Neural cell (in vitro differentiated cells): ENCODE measurements at regions not wholly inside any gene's neighbourhood (a gene's known extent, or its start where the extent isn't known, plus 50 kb on each side); places are given as distances from the start of the nearest gene placed in this dataset.

Experiments
- H2AFZ ChIP-seq: fragments of 200-600, 300-800 bp; sonication (generic), shearing (Covaris generic); 2 replicates; pipeline ENCODE4 v1.6.0; 2014; ENCODE audit warnings: low read depth, mild to moderate bottlenecking, antibody characterized with exemption, low read length, moderate library complexity
- H3F3A ChIP-seq: fragments of 200-600 bp; shearing (Covaris generic); 2 replicates; pipeline ENCODE4 v1.6.1; 2016; ENCODE audit warnings: mild to moderate bottlenecking, moderate library complexity, mixed read lengths, antibody characterized with exemption, low read length; ENCODE audit not compliant: insufficient read depth, poor library complexity, severe bottlenecking
- H3K27ac ChIP-seq: fragments of 200-600, 300-800 bp; sonication (generic), shearing (Covaris generic); 2 replicates; pipeline ENCODE4 v1.5.1; 2014; ENCODE audit warnings: mild to moderate bottlenecking, low read length, moderate library complexity
- H3K27me3 ChIP-seq: fragments of 300-800, 200-600 bp; sonication (generic), shearing (Covaris generic); 2 replicates; pipeline ENCODE4 v1.6.0; 2014; ENCODE audit warnings: mild to moderate bottlenecking, low read depth, low read length, moderate library complexity; ENCODE audit not compliant: insufficient read depth
- H3K36me3 ChIP-seq: fragments of 300-800, 200-600 bp; sonication (generic), shearing (Covaris generic); 2 replicates; pipeline ENCODE4 v1.5.1; 2014; ENCODE audit warnings: mild to moderate bottlenecking, antibody characterized with exemption, low read length, moderate library complexity; ENCODE audit not compliant: insufficient read depth
- H3K4me2 ChIP-seq: fragments of 300-800, 200-600 bp; sonication (generic), shearing (Covaris generic); 2 replicates; pipeline ENCODE4 v1.6.0; 2014; ENCODE audit warnings: mild to moderate bottlenecking, low read length
- H3K4me3 ChIP-seq: fragments of 300-800, 200-600 bp; sonication (generic), shearing (Covaris generic); 2 replicates; pipeline ENCODE4 v1.5.1; 2014; ENCODE audit warnings: mild to moderate bottlenecking, low read length, moderate library complexity
- H3K79me2 ChIP-seq: fragments of 200-600 bp; shearing (Covaris generic); replicated peaks from 2 replicates; pipeline ENCODE4 v1.6.0; 2014; ENCODE audit warnings: mild to moderate bottlenecking, low read length, moderate library complexity; ENCODE audit not compliant: insufficient read depth
- H3K9ac ChIP-seq: fragments of 300-800, 200-600 bp; sonication (generic), shearing (Covaris generic); 2 replicates; pipeline ENCODE4 v1.6.1; 2016; ENCODE audit warnings: mild to moderate bottlenecking, low read length, mixed read lengths
- H3K9me2 ChIP-seq: fragments of 200-600 bp; shearing (Covaris generic); 2 replicates; pipeline ENCODE4 v1.6.1; 2016; ENCODE audit warnings: mild to moderate bottlenecking, low read length, mixed read lengths; ENCODE audit not compliant: insufficient read depth
- H3K9me3 ChIP-seq: fragments of 200-600, 300-800 bp; sonication (generic), shearing (Covaris generic); 2 replicates; pipeline ENCODE4 v1.6.1; 2016; ENCODE audit warnings: mild to moderate bottlenecking, mixed run types, low read length, moderate library complexity, mixed read lengths
- H4K20me1 ChIP-seq: fragments of 200-600 bp; shearing (Covaris generic); 2 replicates; pipeline ENCODE4 v1.6.1; 2016; ENCODE audit warnings: mild to moderate bottlenecking, mixed run types; ENCODE audit not compliant: insufficient read depth
- EP300 ChIP-seq: fragments of 450-650 bp; conservative IDR thresholded peaks from 2 replicates; pipeline ENCODE4 v1.6.1; 2014; ENCODE audit warnings: antibody characterized with exemption, mild to moderate bottlenecking, moderate library complexity; ENCODE audit not compliant: poor library complexity, severe bottlenecking
- EZH2 ChIP-seq: fragments of 200-600, 300-800 bp; shearing (Covaris generic), sonication (generic); IDR thresholded peaks from 2 replicates; pipeline ENCODE4 v1.6.1; 2014; ENCODE audit warnings: antibody characterized with exemption, low read length, borderline replicate concordance, mild to moderate bottlenecking; ENCODE audit not compliant: insufficient read depth, poor library complexity, severe bottlenecking
- MXI1 ChIP-seq: fragments of 450-650 bp; conservative IDR thresholded peaks from 2 replicates; pipeline ENCODE4 v1.6.1; 2014; ENCODE audit warnings: antibody characterized with exemption, mild to moderate bottlenecking; ENCODE audit not compliant: poor library complexity, severe bottlenecking
- POLR2AphosphoS5 ChIP-seq: IDR thresholded peaks from 2 replicates; pipeline ENCODE4 v1.6.1; 2012
- RAD21 ChIP-seq: fragments of 450-650 bp; conservative IDR thresholded peaks from 2 replicates; pipeline ENCODE4 v1.6.1; 2014; ENCODE audit warnings: antibody characterized with exemption, mild to moderate bottlenecking, moderate library complexity
- SMC3 ChIP-seq: fragments of 450-650 bp; conservative IDR thresholded peaks from 2 replicates; pipeline ENCODE4 v1.6.1; 2014; ENCODE audit warnings: antibody characterized with exemption, mild to moderate bottlenecking, moderate library complexity; ENCODE audit not compliant: poor library complexity
- TAF1 ChIP-seq: IDR thresholded peaks from 2 replicates; pipeline ENCODE4 v1.6.1; 2012; ENCODE audit warnings: low read depth
- TF ChIP-seq, protein P1 (sequence below): IDR thresholded peaks from 2 replicates; pipeline ENCODE4 v1.6.1; 2012; ENCODE audit warnings: borderline replicate concordance
- TF ChIP-seq, protein P2 (sequence below): fragments of 450-650 bp; IDR thresholded peaks from 2 replicates; pipeline ENCODE4 v1.5.1; 2014; ENCODE audit warnings: antibody characterized with exemption, mild to moderate bottlenecking, moderate library complexity; ENCODE audit not compliant: poor library complexity, severe bottlenecking

DNA sequence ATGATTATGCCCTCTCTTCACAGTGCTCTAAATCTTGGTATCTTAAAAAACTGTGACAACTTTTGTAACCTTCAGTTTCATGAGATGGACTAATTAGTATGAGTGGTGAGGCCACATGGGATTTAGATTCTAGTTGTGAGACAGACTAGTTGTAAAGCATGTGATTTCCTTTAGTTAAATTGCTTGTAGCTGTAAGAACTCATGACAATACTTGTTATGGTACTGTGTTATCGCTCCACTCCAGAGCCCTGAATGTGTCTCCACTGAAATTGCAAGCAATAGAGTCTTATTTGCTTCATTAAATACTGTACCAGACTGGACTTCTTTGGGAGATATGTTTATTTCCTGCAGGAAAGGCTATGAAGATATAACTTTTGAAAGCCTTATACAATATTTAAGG is 1198.3 kb upstream of the CDH6 start:
- Histone ChIP-seq H3K9ac (no peak overlapping the region), H3K27ac (no peak overlapping the region), H2AFZ (no peak overlapping the region), H3K9me2 (no peaks in the 10 kb centered on the region), H3K4me2 (no peak overlapping the region), H3K36me3 (no peaks in the 10 kb centered on the region), H4K20me1 (no peaks in the 10 kb centered on the region), H3K79me2 (no peaks in the 10 kb centered on the region), H3F3A (no peaks in the 10 kb centered on the region), H3K27me3 (no peaks in the 10 kb centered on the region), H3K9me3 (no peaks in the 10 kb centered on the region), H3K4me3 (no peak overlapping the region)
- TF ChIP-seq TAF1 (no peak), EP300 (no peak), SMC3 (no peak), POLR2AphosphoS5 (no peak), RAD21 (no peak), EZH2 (no peak), MXI1 (no peak)
- TF ChIP-seq, protein P1, sequence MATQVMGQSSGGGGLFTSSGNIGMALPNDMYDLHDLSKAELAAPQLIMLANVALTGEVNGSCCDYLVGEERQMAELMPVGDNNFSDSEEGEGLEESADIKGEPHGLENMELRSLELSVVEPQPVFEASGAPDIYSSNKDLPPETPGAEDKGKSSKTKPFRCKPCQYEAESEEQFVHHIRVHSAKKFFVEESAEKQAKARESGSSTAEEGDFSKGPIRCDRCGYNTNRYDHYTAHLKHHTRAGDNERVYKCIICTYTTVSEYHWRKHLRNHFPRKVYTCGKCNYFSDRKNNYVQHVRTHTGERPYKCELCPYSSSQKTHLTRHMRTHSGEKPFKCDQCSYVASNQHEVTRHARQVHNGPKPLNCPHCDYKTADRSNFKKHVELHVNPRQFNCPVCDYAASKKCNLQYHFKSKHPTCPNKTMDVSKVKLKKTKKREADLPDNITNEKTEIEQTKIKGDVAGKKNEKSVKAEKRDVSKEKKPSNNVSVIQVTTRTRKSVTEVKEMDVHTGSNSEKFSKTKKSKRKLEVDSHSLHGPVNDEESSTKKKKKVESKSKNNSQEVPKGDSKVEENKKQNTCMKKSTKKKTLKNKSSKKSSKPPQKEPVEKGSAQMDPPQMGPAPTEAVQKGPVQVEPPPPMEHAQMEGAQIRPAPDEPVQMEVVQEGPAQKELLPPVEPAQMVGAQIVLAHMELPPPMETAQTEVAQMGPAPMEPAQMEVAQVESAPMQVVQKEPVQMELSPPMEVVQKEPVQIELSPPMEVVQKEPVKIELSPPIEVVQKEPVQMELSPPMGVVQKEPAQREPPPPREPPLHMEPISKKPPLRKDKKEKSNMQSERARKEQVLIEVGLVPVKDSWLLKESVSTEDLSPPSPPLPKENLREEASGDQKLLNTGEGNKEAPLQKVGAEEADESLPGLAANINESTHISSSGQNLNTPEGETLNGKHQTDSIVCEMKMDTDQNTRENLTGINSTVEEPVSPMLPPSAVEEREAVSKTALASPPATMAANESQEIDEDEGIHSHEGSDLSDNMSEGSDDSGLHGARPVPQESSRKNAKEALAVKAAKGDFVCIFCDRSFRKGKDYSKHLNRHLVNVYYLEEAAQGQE, result no peak
- TF ChIP-seq, protein P2, sequence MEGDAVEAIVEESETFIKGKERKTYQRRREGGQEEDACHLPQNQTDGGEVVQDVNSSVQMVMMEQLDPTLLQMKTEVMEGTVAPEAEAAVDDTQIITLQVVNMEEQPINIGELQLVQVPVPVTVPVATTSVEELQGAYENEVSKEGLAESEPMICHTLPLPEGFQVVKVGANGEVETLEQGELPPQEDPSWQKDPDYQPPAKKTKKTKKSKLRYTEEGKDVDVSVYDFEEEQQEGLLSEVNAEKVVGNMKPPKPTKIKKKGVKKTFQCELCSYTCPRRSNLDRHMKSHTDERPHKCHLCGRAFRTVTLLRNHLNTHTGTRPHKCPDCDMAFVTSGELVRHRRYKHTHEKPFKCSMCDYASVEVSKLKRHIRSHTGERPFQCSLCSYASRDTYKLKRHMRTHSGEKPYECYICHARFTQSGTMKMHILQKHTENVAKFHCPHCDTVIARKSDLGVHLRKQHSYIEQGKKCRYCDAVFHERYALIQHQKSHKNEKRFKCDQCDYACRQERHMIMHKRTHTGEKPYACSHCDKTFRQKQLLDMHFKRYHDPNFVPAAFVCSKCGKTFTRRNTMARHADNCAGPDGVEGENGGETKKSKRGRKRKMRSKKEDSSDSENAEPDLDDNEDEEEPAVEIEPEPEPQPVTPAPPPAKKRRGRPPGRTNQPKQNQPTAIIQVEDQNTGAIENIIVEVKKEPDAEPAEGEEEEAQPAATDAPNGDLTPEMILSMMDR, result no peak

DNA sequence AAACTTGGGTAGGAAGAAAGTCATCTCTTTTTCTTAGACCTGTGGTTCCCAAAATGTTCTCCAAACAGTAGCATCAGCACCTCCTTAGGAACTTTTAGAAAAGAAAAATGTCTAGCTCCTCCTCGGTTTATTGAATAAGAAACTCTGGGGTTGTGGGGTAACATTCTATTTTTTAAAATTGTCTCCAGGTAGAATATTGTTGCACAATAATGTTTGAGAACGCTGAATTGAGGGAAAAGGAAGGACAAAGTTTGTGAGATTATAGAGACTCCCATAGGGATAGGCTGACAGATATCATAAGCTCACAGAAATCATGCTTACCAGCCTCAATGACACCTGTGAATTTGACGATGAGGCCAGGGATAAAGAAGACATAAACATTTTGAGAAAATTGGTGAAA is 1199.0 kb upstream of the CDH6 start:
- no peaks in the 10 kb centered on the region for H3F3A ChIP-seq
- no peak overlapping the region for H2AFZ ChIP-seq
- H3K9me2 ChIP-seq, result no peaks in the 10 kb centered on the region
- no peak overlapping the region for H3K4me2 ChIP-seq
- H3K27ac ChIP-seq, result no peak overlapping the region
- no peaks in the 10 kb centered on the region for H3K36me3 ChIP-seq
- H3K4me3 ChIP-seq, result no peak overlapping the region
- TF ChIP-seq EP300 (no peak), POLR2AphosphoS5 (no peak), RAD21 (no peak), TAF1 (no peak), MXI1 (no peak), EZH2 (no peak), SMC3 (no peak)
- TF ChIP-seq, protein P1, result no peak
- TF ChIP-seq, protein P2, result no peak
- H3K27me3 ChIP-seq, result no peaks in the 10 kb centered on the region
- no peaks in the 10 kb centered on the region for H3K79me2 ChIP-seq
- no peaks in the 10 kb centered on the region for H3K9me3 ChIP-seq
- no peak overlapping the region for H3K9ac ChIP-seq
- H4K20me1 ChIP-seq, result no peaks in the 10 kb centered on the region
